Immature natural killer cell (primary cell): ENCODE measurements at regions not wholly inside any gene's neighbourhood (a gene's known extent, or its start where the extent isn't known, plus 50 kb on each side); places are given as distances from the start of the nearest gene placed in this dataset.
A peak's percentile ranks its signal among the peaks of the same experiment; 100 is the strongest.

ENCODE experiments used
- DNase-seq, 3 donors: peaks; one replicate each; pipeline ENCODE4 v3.0.0; 2022; ENCODE audit warnings: mixed read lengths in 1 of 3
- H3K27ac Mint-ChIP-seq, 6 donors: one replicate each; pipeline ENCODE4 v1.8.0; 2020; ENCODE audit warnings: mixed read lengths in 6 of 6, mild to moderate bottlenecking in 5 of 6, inconsistent platforms in 4 of 6, moderate library complexity in 3 of 6
- H3K27me3 Mint-ChIP-seq, 3 donors: one replicate each; pipeline ENCODE4 v1.8.0; 2020 to 2021; ENCODE audit warnings: low read depth in 3 of 3, mild to moderate bottlenecking in 3 of 3, mixed read lengths in 3 of 3, moderate library complexity in 3 of 3, inconsistent platforms in 1 of 3
- H3K36me3 Mint-ChIP-seq, 3 donors: one replicate each; pipeline ENCODE4 v1.8.0; 2020; ENCODE audit warnings: mixed read lengths in 3 of 3, inconsistent platforms in 2 of 3, mild to moderate bottlenecking in 2 of 3
- H3K4me1 Mint-ChIP-seq, 2 donors: one replicate each; pipeline ENCODE4 v1.8.0; 2020; ENCODE audit warnings: inconsistent platforms in 2 of 2, mild to moderate bottlenecking in 2 of 2, mixed read lengths in 2 of 2, moderate library complexity in 1 of 2
- H3K4me3 Mint-ChIP-seq, 5 donors: one replicate each; pipeline ENCODE4 v1.8.0; 2020; ENCODE audit warnings: mild to moderate bottlenecking in 5 of 5, mixed read lengths in 5 of 5, inconsistent platforms in 3 of 5, moderate library complexity in 3 of 5
- H3K9me3 Mint-ChIP-seq, 6 donors: one replicate each; pipeline ENCODE4 v1.8.0; 2020; ENCODE audit warnings: mild to moderate bottlenecking in 6 of 6, mixed read lengths in 6 of 6, inconsistent platforms in 4 of 6, moderate library complexity in 3 of 6

DNA sequence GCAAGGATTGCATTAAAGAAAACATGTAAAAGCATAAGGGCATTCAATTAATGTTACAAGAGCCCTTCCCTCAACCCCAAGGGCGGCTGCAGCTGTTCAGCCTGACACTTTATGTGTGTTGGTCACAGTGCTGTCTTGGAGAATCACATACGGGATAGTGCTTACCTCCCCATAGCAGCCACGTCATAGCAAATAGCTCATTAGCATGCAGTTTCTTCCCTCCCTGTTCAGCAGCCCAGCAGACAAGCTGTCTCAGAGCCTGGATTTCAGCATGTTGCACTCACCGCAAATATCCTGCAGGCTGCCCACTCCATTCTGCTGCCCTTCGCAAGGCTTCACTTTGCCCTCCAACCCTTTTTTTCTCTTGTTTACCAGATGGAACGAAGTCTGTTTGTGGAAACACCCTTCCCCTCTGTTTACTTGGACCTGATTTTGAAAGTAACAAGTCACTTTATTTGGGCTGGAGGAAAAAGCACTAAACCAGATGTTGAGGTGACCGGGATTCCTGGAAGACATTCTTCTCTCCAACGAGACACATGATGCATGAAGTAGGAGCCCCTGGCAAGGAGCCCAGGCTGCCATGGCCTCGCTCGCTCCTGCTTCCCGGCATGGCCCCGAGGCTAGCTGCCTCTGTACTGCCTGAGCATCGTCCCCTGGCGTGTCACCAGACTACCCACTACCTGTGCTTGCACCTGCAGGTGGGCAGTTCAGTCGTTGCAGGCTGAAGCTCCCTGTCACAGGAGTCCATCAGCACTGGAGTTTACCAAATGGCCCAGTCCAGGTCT lies 151.6 kb upstream of the GMDS start:
- Mint-ChIP-seq H3K4me3 (no peak overlapping the region), H3K36me3 (peaks cover 12 to 20% (median 18%) of the 10 kb centered on the region in 3 donors), H3K27ac (no peak overlapping the region), H3K4me1 (no peaks in the 10 kb centered on the region), H3K27me3 (no peaks in the 10 kb centered on the region), H3K9me3 (no peaks in the 10 kb centered on the region)
- no peak for DNase-seq

GRCh38 chr6:2396042-2396657 lies 150.7 kb upstream of the GMDS start:
- Mint-ChIP-seq H3K27ac (no peak overlapping the region), H3K4me3 (no peak overlapping the region), H3K36me3 (peaks cover 11 to 20% (median 12%) of the 10 kb centered on the region in 3 donors), H3K4me1 (no peaks in the 10 kb centered on the region), H3K27me3 (peaks cover 0 to 2% (median 0%) of the 10 kb centered on the region in 3 donors), H3K9me3 (no peaks in the 10 kb centered on the region)
- DNase-seq: no peak

DNA sequence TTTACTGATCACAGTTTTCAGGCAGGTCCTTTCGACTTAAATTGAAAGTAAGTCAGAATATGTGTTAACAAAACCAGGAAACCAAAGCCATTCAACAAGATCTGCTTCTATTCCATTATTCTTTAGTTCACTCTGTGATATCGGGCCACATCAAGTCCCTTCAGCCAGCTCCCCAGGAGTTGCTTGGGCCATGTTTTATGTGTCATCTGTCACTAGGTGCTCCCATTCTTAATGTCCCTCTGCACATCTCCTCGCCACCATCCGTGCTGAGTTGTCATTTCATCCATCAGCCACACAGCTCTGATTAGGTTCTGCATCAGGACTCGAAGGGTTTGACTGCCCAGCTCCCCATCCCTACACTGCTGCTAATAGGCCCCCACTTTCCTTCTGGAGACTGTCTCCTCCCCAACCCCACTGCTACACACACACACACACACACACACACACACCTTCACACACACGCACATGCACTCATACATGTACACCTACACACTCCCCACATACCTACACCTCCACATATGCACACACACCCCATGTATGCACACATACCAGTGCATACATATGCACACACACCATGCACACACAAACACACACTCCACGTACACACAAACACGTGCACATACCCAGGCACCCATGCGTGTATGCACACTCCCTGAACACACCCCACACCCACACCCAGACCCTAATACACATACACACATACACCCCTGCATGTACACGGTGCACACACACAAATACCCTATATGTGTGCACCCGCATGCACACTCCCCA lies 143.3 kb upstream of the GMDS start:
- peaks cover 0 to 3% (median 0%) of the 10 kb centered on the region in 3 donors for H3K36me3 Mint-ChIP-seq
- no peaks in the 10 kb centered on the region for H3K4me1 Mint-ChIP-seq
- no peaks in the 10 kb centered on the region for H3K9me3 Mint-ChIP-seq
- peaks cover 0 to 3% (median 0%) of the 10 kb centered on the region in 3 donors for H3K27me3 Mint-ChIP-seq
- H3K27ac Mint-ChIP-seq: no peak overlapping the region
- no peak for DNase-seq
- no peak overlapping the region for H3K4me3 Mint-ChIP-seq

DNA sequence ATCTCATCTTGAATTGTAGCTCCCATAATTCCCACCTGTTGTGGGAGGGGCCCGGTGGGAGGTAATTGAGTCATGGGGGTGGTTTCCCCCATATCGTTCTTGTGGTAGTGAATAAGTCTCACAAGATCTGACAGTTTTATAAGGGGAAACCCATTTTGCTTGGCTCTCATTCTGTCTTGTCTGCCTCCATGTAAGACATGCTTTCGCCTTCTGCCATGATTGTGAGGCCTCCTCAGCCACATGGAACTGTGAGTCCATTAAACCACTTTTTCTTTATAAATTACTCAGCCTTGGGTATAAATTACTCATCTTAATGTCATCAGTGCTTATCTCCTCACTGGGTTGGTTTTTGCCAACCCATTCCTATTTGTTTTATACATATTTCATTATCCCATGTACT lies 142.0 kb upstream of the GMDS start:
- H3K4me1 Mint-ChIP-seq: no peaks in the 10 kb centered on the region
- H3K27ac Mint-ChIP-seq: no peak overlapping the region
- peaks cover 0 to 3% (median 0%) of the 10 kb centered on the region in 3 donors for H3K27me3 Mint-ChIP-seq
- DNase-seq: no peak
- no peaks in the 10 kb centered on the region for H3K9me3 Mint-ChIP-seq
- H3K4me3 Mint-ChIP-seq: no peak overlapping the region
- H3K36me3 Mint-ChIP-seq: peaks cover 0 to 3% (median 0%) of the 10 kb centered on the region in 3 donors

GRCh38 chr6:2385471-2385983 lies 140.1 kb upstream of the GMDS start:
- no peak for DNase-seq
- no peak overlapping the region for H3K27ac Mint-ChIP-seq
- H3K27me3 Mint-ChIP-seq: no peaks in the 10 kb centered on the region
- no peaks in the 10 kb centered on the region for H3K4me1 Mint-ChIP-seq
- H3K36me3 Mint-ChIP-seq: peaks cover 0 to under 1% (median 0%) of the 10 kb centered on the region in 3 donors
- H3K4me3 Mint-ChIP-seq: no peak overlapping the region
- no peaks in the 10 kb centered on the region for H3K9me3 Mint-ChIP-seq

GRCh38 chr6:2384528-2384927 lies 139.1 kb upstream of the GMDS start:
- Mint-ChIP-seq H3K36me3 (no peaks in the 10 kb centered on the region), H3K9me3 (no peaks in the 10 kb centered on the region), H3K4me1 (no peaks in the 10 kb centered on the region), H3K4me3 (no peak overlapping the region), H3K27ac (no peak overlapping the region), H3K27me3 (no peaks in the 10 kb centered on the region)
- no peak for DNase-seq

DNA sequence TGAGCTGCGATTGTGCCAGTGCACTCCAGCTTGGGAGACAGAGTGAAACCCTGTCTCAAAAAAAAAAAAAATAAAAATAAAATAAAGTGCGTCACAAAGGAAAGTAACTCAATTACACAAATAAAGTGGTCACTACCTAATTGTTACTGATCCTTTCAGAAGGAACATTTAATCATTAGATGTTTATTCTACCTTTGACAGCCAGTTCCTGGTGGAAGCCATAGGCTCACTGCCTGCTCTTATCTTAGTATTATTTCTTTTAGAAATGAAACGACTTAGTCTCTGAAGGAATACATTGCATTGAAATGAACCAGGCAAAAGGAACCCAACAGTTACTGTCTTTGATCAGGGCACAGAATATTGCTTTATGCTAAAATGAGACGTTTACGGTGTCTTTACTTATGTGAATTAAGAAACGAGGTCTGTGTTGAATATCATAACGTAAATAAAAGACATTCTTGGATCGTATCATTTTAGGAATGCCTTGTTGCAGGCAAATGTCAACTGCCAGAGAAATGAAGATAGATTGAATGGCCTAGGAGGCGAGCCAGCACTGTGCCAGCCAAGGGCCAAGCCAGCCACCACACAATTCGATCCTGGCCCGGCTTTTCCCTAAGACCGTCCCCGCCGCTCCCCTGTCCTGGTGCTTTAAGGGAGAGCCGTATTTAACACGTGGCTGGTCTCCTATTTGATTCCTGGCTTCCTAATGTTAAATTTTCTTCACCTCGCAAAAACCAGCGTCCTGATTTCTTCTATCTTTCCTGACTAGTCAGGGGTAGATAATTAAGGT lies 136.7 kb upstream of the GMDS start:
- Mint-ChIP-seq H3K27me3 (no peaks in the 10 kb centered on the region), H3K36me3 (no peaks in the 10 kb centered on the region), H3K4me3 (no peak overlapping the region), H3K27ac (no peak overlapping the region), H3K4me1 (no peaks in the 10 kb centered on the region), H3K9me3 (no peaks in the 10 kb centered on the region)
- no peak for DNase-seq

DNA sequence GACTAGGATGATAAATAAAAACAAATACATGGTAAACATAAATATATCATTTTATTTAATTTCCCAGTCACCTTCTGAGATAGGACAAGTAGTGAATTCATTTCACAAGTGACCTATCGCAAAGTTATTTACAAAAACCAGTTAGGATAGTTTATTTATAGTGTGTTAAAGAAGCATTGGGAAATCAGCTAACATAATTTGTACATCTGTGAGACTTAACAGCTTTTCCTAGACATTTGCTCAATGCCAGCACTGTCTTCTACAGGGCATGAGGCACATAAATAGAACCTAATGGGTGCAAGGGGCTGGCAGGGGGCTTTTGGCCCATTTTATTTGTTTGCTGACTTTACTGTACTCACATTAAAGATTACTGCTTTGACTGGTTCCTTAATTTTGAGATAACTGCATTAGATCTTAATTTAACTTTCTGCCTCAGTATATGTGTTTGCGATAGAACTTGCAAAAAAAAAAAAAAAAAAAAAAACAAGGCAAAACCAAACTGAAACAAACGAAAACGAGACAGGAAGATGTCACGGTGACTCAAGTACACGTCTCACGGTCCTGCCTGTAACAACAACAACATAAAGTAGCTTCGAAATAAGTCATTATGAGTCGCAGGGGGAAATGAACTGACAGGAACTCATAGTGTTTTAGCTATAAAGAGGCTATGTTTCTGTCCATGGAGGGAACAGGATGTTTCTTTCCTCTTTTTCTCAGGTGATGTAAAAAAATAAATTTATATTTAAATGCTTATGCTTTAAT lies 133.7 kb upstream of the GMDS start:
- no peak for DNase-seq
- Mint-ChIP-seq H3K9me3 (no peaks in the 10 kb centered on the region), H3K4me3 (no peak overlapping the region), H3K4me1 (no peaks in the 10 kb centered on the region), H3K27me3 (no peaks in the 10 kb centered on the region), H3K27ac (no peak overlapping the region), H3K36me3 (no peaks in the 10 kb centered on the region)

DNA sequence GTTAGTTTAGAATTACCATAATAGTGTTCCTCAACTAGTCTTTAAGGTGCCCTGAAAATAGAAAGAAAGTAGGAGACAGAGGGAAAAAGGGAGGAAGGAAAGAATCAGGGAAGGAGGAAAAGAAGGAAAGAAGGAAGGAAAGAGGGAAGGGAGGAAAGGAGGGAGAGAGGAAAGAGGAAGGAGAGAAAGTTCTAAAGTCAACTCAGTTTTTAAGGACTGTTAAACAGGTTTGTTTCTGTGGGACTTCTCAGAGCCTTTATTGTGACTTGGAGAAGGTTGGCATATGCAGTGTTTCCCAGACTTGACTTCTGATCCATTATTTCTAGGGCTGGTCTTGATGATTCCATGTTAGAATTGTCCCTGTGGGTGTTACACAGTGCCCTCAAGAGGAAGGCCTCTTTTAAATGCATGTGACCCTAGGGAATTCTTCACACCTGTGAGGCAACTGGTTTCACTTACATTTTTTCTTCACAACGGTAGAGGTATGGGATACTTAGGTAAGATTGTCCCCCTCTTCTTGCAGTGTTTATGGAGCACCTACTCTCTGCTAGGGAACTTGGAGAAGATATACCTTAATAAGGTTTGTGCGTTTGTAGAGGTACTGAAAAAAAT lies 132.7 kb upstream of the GMDS start:
- no peaks in the 10 kb centered on the region for H3K4me1 Mint-ChIP-seq
- H3K9me3 Mint-ChIP-seq: no peaks in the 10 kb centered on the region
- no peak overlapping the region for H3K4me3 Mint-ChIP-seq
- H3K27me3 Mint-ChIP-seq: no peaks in the 10 kb centered on the region
- no peak overlapping the region for H3K27ac Mint-ChIP-seq
- no peak for DNase-seq
- no peaks in the 10 kb centered on the region for H3K36me3 Mint-ChIP-seq

DNA sequence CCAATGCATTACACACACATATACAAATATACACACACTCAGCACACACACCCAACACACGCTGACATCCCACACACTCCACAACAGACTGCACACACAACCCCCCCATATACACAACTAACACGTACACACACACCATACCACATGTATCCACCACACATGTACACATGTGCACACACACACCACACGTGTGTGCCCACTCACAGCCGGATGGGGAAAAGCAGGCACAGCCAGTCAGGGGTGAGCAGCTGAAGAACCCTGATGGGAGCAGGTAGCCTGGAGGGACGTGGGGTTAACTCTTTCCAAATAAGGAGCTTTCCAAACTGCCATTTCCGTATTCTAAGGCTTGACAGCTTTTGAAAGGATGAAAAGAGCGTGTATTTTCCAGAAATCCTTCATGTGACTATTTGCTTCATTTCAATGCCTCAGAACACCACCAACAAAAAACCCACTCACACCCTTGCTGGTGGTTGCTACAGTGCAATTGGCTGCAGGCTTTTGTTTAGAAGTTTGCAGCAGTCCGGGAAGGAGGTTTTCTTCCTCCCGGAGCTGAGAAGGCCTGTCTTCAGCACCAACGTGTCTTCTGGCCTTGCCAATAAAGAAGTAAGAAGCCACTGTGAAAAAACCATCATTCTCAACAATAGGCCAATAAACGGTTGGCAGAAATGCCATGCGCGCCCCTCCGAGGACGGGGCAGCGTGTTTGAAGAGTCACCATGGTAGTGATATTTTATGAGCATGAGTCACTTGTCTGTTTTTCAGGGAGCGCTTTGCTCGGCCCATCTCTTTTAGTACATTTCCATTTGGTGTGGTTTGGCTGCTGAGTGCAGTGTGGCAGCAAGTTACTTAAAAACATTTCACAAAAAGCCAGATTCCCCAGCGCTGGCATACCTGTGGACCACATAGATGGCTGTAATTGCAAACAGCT lies 131.3 kb upstream of the GMDS start:
- no peaks in the 10 kb centered on the region for H3K9me3 Mint-ChIP-seq
- no peaks in the 10 kb centered on the region for H3K4me1 Mint-ChIP-seq
- no peak overlapping the region for H3K4me3 Mint-ChIP-seq
- no peaks in the 10 kb centered on the region for H3K27me3 Mint-ChIP-seq
- peak overlapping the region in 1 of 6 donors; percentile 2 for H3K27ac Mint-ChIP-seq
- DNase-seq: no peak
- no peaks in the 10 kb centered on the region for H3K36me3 Mint-ChIP-seq

DNA sequence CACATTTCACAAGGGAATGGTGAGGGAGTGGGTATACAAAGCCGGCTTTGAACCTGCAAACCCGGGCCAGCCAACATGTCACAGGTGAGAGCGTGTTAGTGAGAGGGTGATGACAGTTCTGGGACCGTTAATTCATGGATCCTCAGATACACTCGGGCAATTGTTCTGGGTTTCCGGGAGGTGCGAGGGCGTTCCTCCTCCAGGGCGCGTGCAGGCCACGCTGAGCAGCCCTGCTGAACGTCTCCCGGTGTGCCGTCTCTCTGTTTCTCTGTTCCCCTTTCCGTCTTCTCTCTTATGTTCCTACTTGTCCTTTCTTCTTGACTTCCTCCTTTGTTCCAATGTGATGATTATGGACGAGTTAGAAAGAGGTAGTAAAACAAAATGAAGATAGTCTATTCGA lies 130.0 kb upstream of the GMDS start:
- no peak overlapping the region for H3K4me3 Mint-ChIP-seq
- H3K36me3 Mint-ChIP-seq: no peaks in the 10 kb centered on the region
- no peak for DNase-seq
- no peaks in the 10 kb centered on the region for H3K4me1 Mint-ChIP-seq
- no peaks in the 10 kb centered on the region for H3K9me3 Mint-ChIP-seq
- no peak overlapping the region for H3K27ac Mint-ChIP-seq
- H3K27me3 Mint-ChIP-seq: no peaks in the 10 kb centered on the region

DNA sequence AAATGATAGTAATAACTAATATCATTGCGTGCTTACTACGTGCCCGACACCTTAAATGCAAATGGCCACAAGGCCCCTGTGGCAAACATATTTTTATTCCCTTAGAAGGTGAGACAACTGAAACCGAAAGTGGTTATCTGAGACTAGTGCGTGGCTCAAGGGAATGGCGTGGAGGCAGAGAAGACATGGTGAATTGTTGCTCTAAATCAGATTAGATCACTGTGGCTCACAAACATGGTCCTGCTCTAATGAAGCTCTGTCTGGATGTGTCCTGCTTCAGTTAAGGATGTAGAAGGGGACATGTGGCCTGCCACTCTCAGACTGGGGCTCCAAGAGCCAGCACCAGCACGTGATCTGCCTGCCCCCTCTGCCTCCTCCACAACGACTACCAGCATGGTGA lies 124.2 kb upstream of the GMDS start:
- Mint-ChIP-seq H3K4me1 (no peaks in the 10 kb centered on the region), H3K9me3 (no peaks in the 10 kb centered on the region), H3K36me3 (no peaks in the 10 kb centered on the region), H3K27ac (no peak overlapping the region), H3K27me3 (peaks cover 0 to 6% (median 1%) of the 10 kb centered on the region in 3 donors), H3K4me3 (no peak overlapping the region)
- no peak for DNase-seq
